Right lobe of liver (tissue), 4 donors: ENCODE measurements at regions not wholly inside any gene's neighbourhood (a gene's known extent, or its start where the extent isn't known, plus 50 kb on each side); places are given as distances from the start of the nearest gene placed in this dataset.

Source experiments
- CTCF ChIP-seq, 4 donors: fragments of 200-600 bp in 3 of 4; fragments of 450-650 bp in 1 of 4; IDR thresholded peaks; one replicate each; pipeline versions ENCODE4 v1.5.1 to v1.8.0; 2016 to 2022; ENCODE audit warnings: antibody characterized with exemption in 4 of 4, mild to moderate bottlenecking in 2 of 4
- POLR2A ChIP-seq: fragments of 450-650 bp; IDR thresholded peaks from one replicate; pipeline ENCODE4 v1.6.1; 2017; ENCODE audit warnings: antibody characterized with exemption, mild to moderate bottlenecking
- donor health status: DM: no; HTN: no; CAD: no.
- donor health status: DM: no; HTN: no; CAD: no.
- donor health status: DM: no; HTN: yes; CAD: no.

- TF ChIP-seq POLR2A = no peak
- TF ChIP-seq CTCF (IDR thresholded peaks at IDR 0.05) = no peak
These were observed 397.6 kb upstream of the RGMA start for GRCh38 chr15:93486407-93487117.
